Cardiac septum (tissue), 1 donor: ENCODE measurements at regions not wholly inside any gene's neighbourhood (a gene's known extent, or its start where the extent isn't known, plus 50 kb on each side); places are given as distances from the start of the nearest gene placed in this dataset.

ENCODE experiments used
- DNase-seq: peaks from one replicate; pipeline ENCODE4 v3.0.0-alpha.2; 2020; ENCODE audit warnings: low spot score
- intact Hi-C: fragments of 100-400 bp; cut with DNase I; formaldehyde crosslinking; loops from one replicate; pipeline ENCODE4 v1.14.0; 2022
- donor health status: DM: no; HTN: no; CAD: no.

GRCh38 chr15:97817276-97817890, 143.1 kb upstream of the ARRDC4 start:
- DNase-seq: no peak
- intact Hi-C loops: no loop called here

GRCh38 chr15:97836003-97836402, 124.5 kb upstream of the ARRDC4 start:
- no peak for DNase-seq
- intact Hi-C loops: no loop called here

DNA sequence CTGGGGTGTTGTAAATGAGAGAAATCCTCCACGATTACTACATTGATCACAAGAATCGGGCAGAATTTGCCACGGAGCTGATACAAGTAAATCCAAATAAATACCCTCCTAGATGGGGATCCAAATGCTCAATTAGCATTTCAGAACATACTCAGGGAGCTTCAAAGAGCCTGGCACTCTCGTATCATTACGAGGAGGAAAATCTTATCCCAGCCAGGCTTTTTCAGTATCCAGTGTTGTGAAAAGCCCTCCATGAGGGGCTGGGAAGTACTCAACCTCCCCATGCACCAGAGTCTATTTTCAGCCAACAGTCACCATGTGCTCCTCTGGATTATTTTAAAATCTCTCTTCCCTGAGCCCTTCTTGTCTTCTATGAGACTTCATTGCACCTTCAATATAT, 122.6 kb upstream of the ARRDC4 start:
- intact Hi-C loops: no loop called here

GRCh38 chr15:97838606-97839210, 121.8 kb upstream of the ARRDC4 start:
- intact Hi-C loops: no loop called here
- no peak for DNase-seq

More for the DNA sequence above, 122.6 kb upstream of the ARRDC4 start:
- DNase-seq: no peak

DNA sequence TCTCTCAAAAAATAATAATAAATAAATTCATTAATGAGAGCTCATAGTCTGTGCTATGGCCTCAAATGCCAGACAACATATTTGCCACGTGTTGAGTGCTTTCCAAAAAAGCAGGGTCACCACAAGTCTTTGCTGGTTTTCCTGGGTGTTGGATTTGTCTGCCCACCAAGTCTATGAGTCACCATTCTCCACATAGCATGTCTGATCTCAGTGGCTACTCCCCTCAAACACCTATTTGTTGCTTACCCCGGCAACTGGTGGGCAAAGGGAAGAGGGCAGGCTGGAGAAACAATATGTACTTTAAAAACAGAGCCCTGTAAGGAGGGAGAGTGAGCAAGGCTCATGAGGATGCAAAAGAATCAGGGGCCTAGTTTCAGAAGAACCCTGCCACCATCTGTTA, 120.0 kb upstream of the ARRDC4 start:
- intact Hi-C loops: no loop called here

DNA sequence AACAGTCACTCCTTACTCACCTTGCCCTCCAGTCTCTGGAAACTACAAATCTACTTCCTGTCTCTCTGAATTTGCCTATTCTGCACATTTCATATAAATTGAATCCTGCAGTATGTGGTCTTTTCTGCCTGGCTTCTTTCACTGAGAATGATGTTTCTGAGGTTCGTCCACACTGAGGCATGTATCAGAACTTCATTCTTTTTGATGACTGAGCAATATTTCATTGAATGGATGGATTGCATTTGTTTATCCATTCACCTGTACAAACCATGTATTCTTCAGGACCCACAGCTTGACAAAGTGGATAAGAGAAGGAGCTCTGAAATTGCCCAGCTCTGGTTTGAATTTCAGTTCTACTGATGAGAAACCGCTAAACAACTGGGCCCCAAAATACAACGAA, 118.9 kb upstream of the ARRDC4 start:
- intact Hi-C loops: no loop called here
- no peak for DNase-seq

More for the DNA sequence above, 120.0 kb upstream of the ARRDC4 start:
- no peak for DNase-seq

- DNase-seq: no peak
- intact Hi-C loops: no loop called here
These were observed 111.3 kb upstream of the ARRDC4 start for GRCh38 chr15:97849183-97849582.

- DNase-seq: no peak
- intact Hi-C loops: no loop called here
These were observed 102.2 kb upstream of the ARRDC4 start for GRCh38 chr15:97858296-97858695.

DNA sequence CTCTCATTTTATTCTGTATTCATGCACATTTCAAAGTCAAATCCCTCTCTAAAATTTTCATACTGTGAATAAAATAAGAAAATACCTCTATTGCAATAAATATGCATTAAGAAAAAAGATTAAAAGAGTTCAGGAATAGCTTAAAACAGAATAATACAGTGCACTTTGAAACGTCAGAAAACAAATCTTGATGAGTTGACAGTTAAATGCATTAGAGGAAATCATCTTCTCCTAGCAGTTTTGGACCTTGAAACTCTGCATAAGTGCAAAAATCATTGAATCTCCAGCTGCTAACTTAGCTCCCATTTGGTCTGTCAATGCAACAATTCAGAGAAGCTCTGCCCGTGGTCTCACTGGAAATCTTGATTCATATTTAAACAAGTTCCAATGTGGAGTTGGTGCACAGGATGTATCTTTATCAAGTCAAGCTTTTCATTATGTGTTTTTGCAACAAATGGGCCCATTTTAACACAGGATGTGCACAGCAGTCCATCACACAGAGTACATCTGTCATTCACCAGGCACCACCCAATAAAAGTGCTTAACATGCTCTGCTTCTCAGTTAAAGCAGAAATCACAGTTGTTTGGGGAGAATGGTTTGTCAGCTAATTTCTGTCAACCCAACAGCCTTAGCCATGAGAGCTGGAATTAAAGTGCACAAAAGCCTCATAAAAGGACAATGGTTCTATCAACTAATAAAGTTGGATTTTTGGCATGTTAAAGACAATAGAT, 98.8 kb upstream of the ARRDC4 start:
- intact Hi-C loops: no loop called here
- DNase-seq: no peak

- DNase-seq: no peak
- intact Hi-C loops: no loop called here
These were observed 93.5 kb upstream of the ARRDC4 start for GRCh38 chr15:97866959-97867358.

DNA sequence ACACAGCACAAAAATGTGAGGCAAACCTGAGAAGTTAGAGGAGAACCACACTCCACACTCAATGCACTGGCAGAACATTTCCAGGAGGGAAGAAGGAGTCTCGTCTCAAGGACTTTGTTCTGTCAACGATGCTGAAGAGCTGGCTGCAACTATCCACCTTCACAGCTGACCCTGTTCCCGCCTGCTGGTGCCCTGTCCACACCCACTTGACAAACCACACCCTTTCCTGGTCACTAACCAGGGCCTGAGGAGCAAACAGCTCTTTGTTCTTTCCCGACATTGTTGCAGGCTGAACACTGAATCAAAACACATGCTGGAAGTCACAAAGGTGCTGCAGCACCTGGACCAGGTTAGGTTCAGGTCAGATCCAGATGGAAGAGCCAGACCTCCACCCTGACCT, 92.6 kb upstream of the ARRDC4 start:
- intact Hi-C loops: no loop called here
- no peak for DNase-seq

GRCh38 chr15:97868981-97869380, 91.5 kb upstream of the ARRDC4 start:
- intact Hi-C loops: no loop called here
- no peak for DNase-seq

DNA sequence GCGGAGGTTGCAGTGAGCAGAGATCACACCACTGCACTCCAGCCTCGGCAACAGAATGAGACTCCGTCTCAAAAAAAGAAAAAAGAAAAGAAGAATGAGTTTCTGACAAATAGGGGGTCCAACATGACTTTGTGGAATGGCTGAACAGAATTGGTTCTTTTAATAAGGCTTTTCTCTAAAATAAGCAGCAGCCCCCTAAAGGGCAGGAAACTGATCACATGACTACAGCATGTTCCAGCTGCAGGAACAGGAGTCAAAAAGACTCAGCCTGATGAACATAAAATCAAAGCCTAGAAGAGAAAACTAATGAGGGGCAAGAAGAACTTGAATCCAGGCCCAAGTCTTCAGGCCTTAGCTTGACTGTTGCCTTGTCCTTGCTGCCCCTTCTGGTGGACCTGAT, 89.7 kb upstream of the ARRDC4 start:
- intact Hi-C loops: no loop called here
- DNase-seq: no peak

DNA sequence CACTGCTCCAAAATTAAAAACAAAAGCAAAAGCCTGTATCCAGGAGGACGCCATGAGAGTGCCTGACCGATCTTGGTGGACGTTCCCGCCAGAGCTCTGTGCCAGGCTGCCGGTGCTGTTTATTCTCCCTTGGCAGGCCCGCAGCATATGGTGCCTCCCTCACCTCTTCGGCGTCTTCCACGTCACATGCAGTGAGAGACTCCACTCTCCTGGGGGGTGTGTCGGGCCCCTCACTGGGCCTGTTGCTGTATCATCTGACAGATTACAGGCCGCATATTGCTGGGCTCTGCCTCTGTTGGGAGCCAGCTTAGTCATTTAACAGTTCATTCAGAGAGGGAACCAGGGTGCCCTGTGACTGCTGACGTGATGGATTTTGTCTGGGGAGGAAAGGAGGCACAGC, 86.4 kb upstream of the ARRDC4 start:
- intact Hi-C loops: no loop called here
- DNase-seq: no peak

- DNase-seq: no peak
- intact Hi-C loops: no loop called here
These were observed 85.4 kb upstream of the ARRDC4 start for GRCh38 chr15:97875025-97875512.

- no peak for DNase-seq
- intact Hi-C loops: no loop called here
These were observed 84.8 kb upstream of the ARRDC4 start for GRCh38 chr15:97875513-97876280.

DNA sequence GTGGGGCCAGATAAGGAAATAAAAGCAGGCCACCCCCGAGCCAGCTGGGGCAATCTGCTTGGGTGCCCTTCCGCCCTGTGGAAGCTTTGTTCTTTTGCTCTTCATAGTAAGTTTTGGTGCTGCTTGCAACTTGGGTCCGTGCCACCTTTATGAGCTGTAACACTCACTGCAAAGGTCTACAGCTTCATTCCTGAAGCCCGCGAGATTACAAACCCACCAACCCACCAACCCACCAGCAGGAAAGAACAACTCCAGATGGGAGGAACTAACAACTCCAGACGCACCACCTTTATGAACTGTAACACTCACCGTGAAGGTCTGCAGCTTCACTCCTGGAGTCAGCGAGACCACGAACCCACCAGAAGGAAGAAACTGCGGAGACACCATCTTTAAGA, 84.2 kb upstream of the ARRDC4 start:
- DNase-seq: no peak
- intact Hi-C loops: no loop called here

DNA sequence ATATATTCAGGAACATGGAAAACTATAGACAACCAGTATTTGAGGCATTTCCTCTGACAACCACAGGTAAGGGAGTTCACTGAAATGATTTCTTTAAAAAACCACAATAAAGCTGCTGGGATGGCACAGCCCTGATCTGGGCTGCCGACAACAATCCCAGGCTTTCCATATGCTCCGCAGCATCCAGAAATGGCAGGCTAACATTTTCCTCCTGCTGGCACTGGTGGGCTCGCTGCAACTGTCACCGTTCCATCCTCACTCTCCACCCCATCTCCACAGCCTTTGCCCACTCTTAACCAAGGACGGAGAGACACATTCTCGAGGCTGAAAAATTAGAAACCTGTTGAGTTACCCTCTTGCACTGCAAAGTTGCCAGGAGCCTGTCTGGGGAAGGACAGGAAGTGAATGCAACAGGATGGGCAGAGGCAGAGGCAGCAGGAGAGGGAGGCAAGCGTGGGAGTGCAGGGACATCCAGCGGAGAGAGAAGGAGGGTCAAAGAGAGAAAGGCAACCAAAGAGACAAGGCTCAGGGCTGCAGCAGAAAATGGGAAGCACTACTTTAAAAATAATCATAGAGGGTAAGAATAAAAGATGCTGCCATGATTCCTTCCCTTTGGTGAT, 79.0 kb upstream of the ARRDC4 start:
- intact Hi-C loops: no loop called here

GRCh38 chr15:97884513-97885131, 75.9 kb upstream of the ARRDC4 start:
- intact Hi-C loops: no loop called here
- DNase-seq: no peak

More for the DNA sequence above, 79.0 kb upstream of the ARRDC4 start:
- no peak for DNase-seq
